ENCODE measurements at regions not wholly inside any gene's neighbourhood (a gene's known extent, or its start where the extent isn't known, plus 50 kb on each side); places are given as distances from the start of the nearest gene placed in this dataset.

- Histone ChIP-seq H4K8ac (ENCODE audit: extremely low read depth, insufficient read depth, low read length) (no peak overlapping the region), H3K27me3 (replicated peaks in 1 of 4; ENCODE audit: control insufficient read depth in 3 of 4, extremely low read depth in 1 of 4, insufficient read depth in 3 of 4, low read length in 3 of 4) (no peaks in the 10 kb centered on the region), H3K23ac (ENCODE audit: insufficient read length) (no peak overlapping the region), H4K5ac (ENCODE audit: insufficient read length, low read depth, low read length) (no peak overlapping the region), H2AFZ (ENCODE audit: low read length) (no peak overlapping the region), H3K9me3 (ENCODE audit: insufficient read depth in 2 of 2, low read depth in 1 of 2, low read length in 1 of 2) (no peaks in the 10 kb centered on the region), H2BK120ac (replicated peaks; ENCODE audit: low read depth, low read length) (no peak overlapping the region), H2AK5ac (ENCODE audit: low read depth, low read length) (no peak overlapping the region), H3K56ac (replicated peaks; ENCODE audit: insufficient read length, low read depth, low read length) (no peak overlapping the region), H2BK15ac (ENCODE audit: low read length) (no peak overlapping the region), H3K4me2 (ENCODE audit: insufficient read depth in 1 of 2, low read depth in 2 of 2, low read length in 2 of 2) (no peak overlapping the region), H3K9ac (replicated peaks in 1 of 4; ENCODE audit: extremely low read depth in 1 of 4, low read depth in 3 of 4, low read length in 3 of 4) (no peak overlapping the region), H3K23me2 (ENCODE audit: low read depth, low read length) (no peaks in the 10 kb centered on the region), H3K27ac (ENCODE audit: low read depth, low read length) (no peak overlapping the region), H3K79me1 (ENCODE audit: low read depth, low read length) (no peaks in the 10 kb centered on the region), H2BK20ac (ENCODE audit: low read length) (no peak overlapping the region), H3K4me1 (replicated peaks in 1 of 4; ENCODE audit: control insufficient read depth in 3 of 4, insufficient read depth in 4 of 4, low read length in 3 of 4) (no peaks in the 10 kb centered on the region), H4K20me1 (replicated peaks in 1 of 2; ENCODE audit: control insufficient read depth in 1 of 2, insufficient read depth in 2 of 2, low read length in 2 of 2) (no peaks in the 10 kb centered on the region), H3K4ac (replicated peaks; ENCODE audit: insufficient read length, low read depth, low read length) (no peak overlapping the region), H2BK12ac (ENCODE audit: low read depth, low read length) (no peak overlapping the region), H4K91ac (replicated peaks; ENCODE audit: insufficient read length, low read length) (no peak overlapping the region), H3K4me3 (ENCODE audit: extremely low read depth in 1 of 4, insufficient read depth in 2 of 4, low read depth in 3 of 4, low read length in 4 of 4) (no peak overlapping the region), H3K79me2 (ENCODE audit: control insufficient read depth in 1 of 2, insufficient read depth in 2 of 2, low read length in 2 of 2) (no peaks in the 10 kb centered on the region), H2BK5ac (ENCODE audit: low read depth, low read length) (no peak overlapping the region), H3K36me3 (ENCODE audit: control insufficient read depth in 2 of 4, insufficient read depth in 4 of 4, low read length in 3 of 4) (no peaks in the 10 kb centered on the region), H3K18ac (ENCODE audit: extremely low read depth, low read length) (no peak overlapping the region), H3K14ac (ENCODE audit: insufficient read length) (no peak overlapping the region)
- POLR2A ChIA-PET (ENCODE audit: partially characterized antibody): no interaction called here
- no peak for DNase-seq (ENCODE audit: low read depth in 1 of 2, low spot score in 2 of 2)
- WGBS, 2 experiments (ENCODE audit: extremely low coverage in 1 of 2, insufficient coverage in 1 of 2, insufficient read length in 1 of 2, insufficient replicate concordance in 2 of 2, low coverage in 1 of 2, low lambda C conversion rate in 2 of 2, missing lambda C conversion rate in 1 of 2): 88% methylated on average over 1 of the region's 1 CpG; no CpG with 5 or more reads in 1 of the 2 experiments
- CTCF ChIA-PET (ENCODE audit: partially characterized antibody): no interaction called here
- FAIRE-seq: no peak
- no peak for TF ChIP-seq RFX5 (IDR thresholded peaks at IDR 0.05; ENCODE audit: borderline replicate concordance, low read depth, low read length)
- TF ChIP-seq KDM1A (IDR thresholded peaks at IDR 0.05; ENCODE audit: borderline replicate concordance, low read length): no peak
- TF ChIP-seq KDM4A (IDR thresholded peaks at IDR 0.05; ENCODE audit: low read depth, low read length, severe bottlenecking): no peak
- TF ChIP-seq BACH1 (IDR thresholded peaks at IDR 0.05; ENCODE audit: low read length): no peak
- no peak for TF ChIP-seq CTCF (IDR thresholded peaks at IDR 0.05; ENCODE audit: control extremely low read depth in 1 of 3, insufficient read depth in 1 of 3, low read depth in 1 of 3, low read length in 3 of 3)
- TF ChIP-seq SIX5 (IDR thresholded peaks at IDR 0.05; ENCODE audit: low read depth, low read length): no peak
- no peak for TF ChIP-seq SRF (IDR thresholded peaks at IDR 0.05; ENCODE audit: low read depth, low read length)
- no peak for TF ChIP-seq ATF3 (IDR thresholded peaks at IDR 0.05; ENCODE audit: insufficient read depth, low read depth, low read length)
- no peak for TF ChIP-seq HDAC2 (IDR thresholded peaks at IDR 0.05; ENCODE audit: borderline replicate concordance in 1 of 2, low read depth in 2 of 2, low read length in 2 of 2)
- TF ChIP-seq EP300 (IDR thresholded peaks at IDR 0.05; ENCODE audit: borderline replicate concordance in 1 of 2, low read depth in 2 of 2, low read length in 2 of 2): no peak
- TF ChIP-seq POLR2AphosphoS5 (IDR thresholded peaks at IDR 0.05; ENCODE audit: low read depth, low read length): no peak
- no peak for TF ChIP-seq SP4 (IDR thresholded peaks at IDR 0.05; ENCODE audit: low read length)
Observed at GRCh38 chr2:16359961-16360360, 305.7 kb downstream of the CYRIA start.

Measured in H1 (cell line).